ENCODE measurements at regions not wholly inside any gene's neighbourhood (a gene's known extent, or its start where the extent isn't known, plus 50 kb on each side); places are given as distances from the start of the nearest gene placed in this dataset.

DNA sequence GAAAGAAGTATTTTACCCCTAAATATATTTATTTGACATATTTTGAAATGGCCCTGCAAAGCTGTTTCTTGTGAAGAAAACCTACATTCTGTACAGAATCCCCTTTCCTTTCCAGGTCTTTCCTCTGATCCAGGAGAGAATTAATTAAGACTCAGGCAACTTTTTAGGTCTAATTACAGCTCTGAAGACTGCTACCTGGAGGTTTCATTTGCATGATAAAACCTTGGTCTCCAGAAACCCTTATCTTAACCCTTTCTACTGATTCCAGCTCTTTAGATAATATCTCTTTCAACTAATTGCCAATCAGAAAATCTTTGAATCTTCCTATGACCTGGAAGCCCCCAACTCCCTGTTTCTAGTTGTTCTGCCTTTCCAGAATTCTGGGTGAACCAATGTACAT is 224.0 kb downstream of the FAM47A start:
- TF ChIP-seq, protein P1, sequence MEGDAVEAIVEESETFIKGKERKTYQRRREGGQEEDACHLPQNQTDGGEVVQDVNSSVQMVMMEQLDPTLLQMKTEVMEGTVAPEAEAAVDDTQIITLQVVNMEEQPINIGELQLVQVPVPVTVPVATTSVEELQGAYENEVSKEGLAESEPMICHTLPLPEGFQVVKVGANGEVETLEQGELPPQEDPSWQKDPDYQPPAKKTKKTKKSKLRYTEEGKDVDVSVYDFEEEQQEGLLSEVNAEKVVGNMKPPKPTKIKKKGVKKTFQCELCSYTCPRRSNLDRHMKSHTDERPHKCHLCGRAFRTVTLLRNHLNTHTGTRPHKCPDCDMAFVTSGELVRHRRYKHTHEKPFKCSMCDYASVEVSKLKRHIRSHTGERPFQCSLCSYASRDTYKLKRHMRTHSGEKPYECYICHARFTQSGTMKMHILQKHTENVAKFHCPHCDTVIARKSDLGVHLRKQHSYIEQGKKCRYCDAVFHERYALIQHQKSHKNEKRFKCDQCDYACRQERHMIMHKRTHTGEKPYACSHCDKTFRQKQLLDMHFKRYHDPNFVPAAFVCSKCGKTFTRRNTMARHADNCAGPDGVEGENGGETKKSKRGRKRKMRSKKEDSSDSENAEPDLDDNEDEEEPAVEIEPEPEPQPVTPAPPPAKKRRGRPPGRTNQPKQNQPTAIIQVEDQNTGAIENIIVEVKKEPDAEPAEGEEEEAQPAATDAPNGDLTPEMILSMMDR (IDR thresholded peaks at IDR 0.05; ENCODE audit: poor library complexity, severe bottlenecking): no peak
- no peak for TF ChIP-seq EZH2 (IDR thresholded peaks at IDR 0.05; ENCODE audit: borderline replicate concordance, insufficient read depth, low read length, poor library complexity, severe bottlenecking)
- no peak for TF ChIP-seq SMC3 (conservative IDR thresholded peaks at IDR 0.05; ENCODE audit: poor library complexity)
- TF ChIP-seq POLR2AphosphoS5 (IDR thresholded peaks at IDR 0.05): no peak
- TF ChIP-seq MXI1 (conservative IDR thresholded peaks at IDR 0.05; ENCODE audit: poor library complexity, severe bottlenecking): no peak
- no peak for TF ChIP-seq RAD21 (conservative IDR thresholded peaks at IDR 0.05)
- TF ChIP-seq, protein P2, sequence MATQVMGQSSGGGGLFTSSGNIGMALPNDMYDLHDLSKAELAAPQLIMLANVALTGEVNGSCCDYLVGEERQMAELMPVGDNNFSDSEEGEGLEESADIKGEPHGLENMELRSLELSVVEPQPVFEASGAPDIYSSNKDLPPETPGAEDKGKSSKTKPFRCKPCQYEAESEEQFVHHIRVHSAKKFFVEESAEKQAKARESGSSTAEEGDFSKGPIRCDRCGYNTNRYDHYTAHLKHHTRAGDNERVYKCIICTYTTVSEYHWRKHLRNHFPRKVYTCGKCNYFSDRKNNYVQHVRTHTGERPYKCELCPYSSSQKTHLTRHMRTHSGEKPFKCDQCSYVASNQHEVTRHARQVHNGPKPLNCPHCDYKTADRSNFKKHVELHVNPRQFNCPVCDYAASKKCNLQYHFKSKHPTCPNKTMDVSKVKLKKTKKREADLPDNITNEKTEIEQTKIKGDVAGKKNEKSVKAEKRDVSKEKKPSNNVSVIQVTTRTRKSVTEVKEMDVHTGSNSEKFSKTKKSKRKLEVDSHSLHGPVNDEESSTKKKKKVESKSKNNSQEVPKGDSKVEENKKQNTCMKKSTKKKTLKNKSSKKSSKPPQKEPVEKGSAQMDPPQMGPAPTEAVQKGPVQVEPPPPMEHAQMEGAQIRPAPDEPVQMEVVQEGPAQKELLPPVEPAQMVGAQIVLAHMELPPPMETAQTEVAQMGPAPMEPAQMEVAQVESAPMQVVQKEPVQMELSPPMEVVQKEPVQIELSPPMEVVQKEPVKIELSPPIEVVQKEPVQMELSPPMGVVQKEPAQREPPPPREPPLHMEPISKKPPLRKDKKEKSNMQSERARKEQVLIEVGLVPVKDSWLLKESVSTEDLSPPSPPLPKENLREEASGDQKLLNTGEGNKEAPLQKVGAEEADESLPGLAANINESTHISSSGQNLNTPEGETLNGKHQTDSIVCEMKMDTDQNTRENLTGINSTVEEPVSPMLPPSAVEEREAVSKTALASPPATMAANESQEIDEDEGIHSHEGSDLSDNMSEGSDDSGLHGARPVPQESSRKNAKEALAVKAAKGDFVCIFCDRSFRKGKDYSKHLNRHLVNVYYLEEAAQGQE (IDR thresholded peaks at IDR 0.05; ENCODE audit: borderline replicate concordance): no peak
- TF ChIP-seq EP300 (conservative IDR thresholded peaks at IDR 0.05; ENCODE audit: poor library complexity, severe bottlenecking): no peak
- TF ChIP-seq TAF1 (IDR thresholded peaks at IDR 0.05; ENCODE audit: low read depth): no peak
